T-helper 2 cell treated with Interferon-gamma antibody and Interleukin-4, amounts not matched to agents 100 ng/mL and 5 ng/mL, for 36 hours (primary cell): ENCODE measurements at regions not wholly inside any gene's neighbourhood (a gene's known extent, or its start where the extent isn't known, plus 50 kb on each side); places are given as distances from the start of the nearest gene placed in this dataset.
"Not testable (repeated sequence)": the region's sequence is repeated elsewhere in the genome, so short reads cannot be mapped to it uniquely, and the experiment has no call there.

ENCODE experiments used
- intact Hi-C: fragments of 100-400 bp; cut with micrococcal nuclease; formaldehyde crosslinking; loops from one replicate; pipeline ENCODE4 v1.15.1; 2023

GRCh38 chr7:39758234-39758970 is 135.0 kb downstream of the RALA start:
- intact Hi-C loops = no loop called here

- intact Hi-C loops = no loop called here
Measured at GRCh38 chr7:39761449-39761848, 138.1 kb downstream of the RALA start.

- intact Hi-C loops = not testable (repeated sequence)
Measured at GRCh38 chr7:39762466-39762865, 139.1 kb downstream of the RALA start.

- intact Hi-C loops = not testable (repeated sequence)
Measured at GRCh38 chr7:39762881-39763280, 139.5 kb downstream of the RALA start.

GRCh38 chr7:39765833-39766232 is 142.5 kb downstream of the RALA start:
- intact Hi-C loops = not testable (repeated sequence)

GRCh38 chr7:39768439-39768838 is 145.1 kb downstream of the RALA start:
- intact Hi-C loops = not testable (repeated sequence)

- intact Hi-C loops = not testable (repeated sequence)
Measured at GRCh38 chr7:39774341-39774851, 151.0 kb downstream of the RALA start.

- intact Hi-C loops = not testable (repeated sequence)
Measured at GRCh38 chr7:39781557-39781956, 158.2 kb downstream of the RALA start.

GRCh38 chr7:39786440-39786839 is 163.1 kb downstream of the RALA start:
- intact Hi-C loops = not testable (repeated sequence)

- intact Hi-C loops = not testable (repeated sequence)
Measured at GRCh38 chr7:39791035-39791434, 159.0 kb upstream of the CDK13 start.

- intact Hi-C loops = not testable (repeated sequence)
Measured at GRCh38 chr7:39791911-39792310, 158.1 kb upstream of the CDK13 start.

GRCh38 chr7:39793026-39793425 is 157.0 kb upstream of the CDK13 start:
- intact Hi-C loops = not testable (repeated sequence)

- intact Hi-C loops = not testable (repeated sequence)
Measured at GRCh38 chr7:39793851-39794250, 156.2 kb upstream of the CDK13 start.

GRCh38 chr7:39796947-39797346 is 153.1 kb upstream of the CDK13 start:
- intact Hi-C loops = not testable (repeated sequence)

GRCh38 chr7:39798077-39798476 is 152.0 kb upstream of the CDK13 start:
- intact Hi-C loops = not testable (repeated sequence)

- intact Hi-C loops = no loop called here
Measured at GRCh38 chr7:39808796-39809481, 141.1 kb upstream of the CDK13 start.

- intact Hi-C loops = no loop called here
Measured at GRCh38 chr7:39810204-39810642, 139.8 kb upstream of the CDK13 start.

- intact Hi-C loops = no loop called here
Measured at GRCh38 chr7:39810710-39811109, 139.3 kb upstream of the CDK13 start.

- intact Hi-C loops = no loop called here
Measured at GRCh38 chr7:39811161-39811614, 138.9 kb upstream of the CDK13 start.

GRCh38 chr7:39816462-39817060 is 133.5 kb upstream of the CDK13 start:
- intact Hi-C loops = no loop called here

- intact Hi-C loops = no loop called here
Measured at GRCh38 chr7:39819514-39819913, 130.5 kb upstream of the CDK13 start.
